Osteocyte (in vitro differentiated cells): ENCODE measurements at regions not wholly inside any gene's neighbourhood (a gene's known extent, or its start where the extent isn't known, plus 50 kb on each side); places are given as distances from the start of the nearest gene placed in this dataset.

Experiments
- DNase-seq: peaks from one replicate; pipeline ENCODE4 v3.0.0; 2021; ENCODE audit warnings: mixed read lengths; ENCODE audit not compliant: unreplicated experiment; ENCODE audit errors: extremely low spot score
- H3K27ac Mint-ChIP-seq: one replicate; pipeline ENCODE4 v1.8.0; 2021; ENCODE audit warnings: mild to moderate bottlenecking, mixed read lengths; ENCODE audit not compliant: unreplicated experiment
- H3K27me3 Mint-ChIP-seq: one replicate; pipeline ENCODE4 v1.8.0; 2021; ENCODE audit warnings: mixed read lengths; ENCODE audit not compliant: unreplicated experiment
- H3K36me3 Mint-ChIP-seq: one replicate; pipeline ENCODE4 v1.8.0; 2021; ENCODE audit warnings: mixed read lengths; ENCODE audit not compliant: unreplicated experiment
- H3K4me1 Mint-ChIP-seq: one replicate; pipeline ENCODE4 v1.8.0; 2021; ENCODE audit warnings: mixed read lengths; ENCODE audit not compliant: unreplicated experiment
- H3K4me3 Mint-ChIP-seq: one replicate; pipeline ENCODE4 v1.8.0; 2021; ENCODE audit warnings: mild to moderate bottlenecking, moderate library complexity, mixed read lengths; ENCODE audit not compliant: unreplicated experiment
- H3K9me3 Mint-ChIP-seq: one replicate; pipeline ENCODE4 v1.8.0; 2021; ENCODE audit warnings: mixed read lengths; ENCODE audit not compliant: unreplicated experiment
- CTCF ChIP-seq: fragments of 200-600 bp; sonication (generic); IDR thresholded peaks from 2 replicates; pipeline ENCODE4 v1.5.0; 2021; ENCODE audit warnings: antibody characterized with exemption, mild to moderate bottlenecking, moderate library complexity

DNA sequence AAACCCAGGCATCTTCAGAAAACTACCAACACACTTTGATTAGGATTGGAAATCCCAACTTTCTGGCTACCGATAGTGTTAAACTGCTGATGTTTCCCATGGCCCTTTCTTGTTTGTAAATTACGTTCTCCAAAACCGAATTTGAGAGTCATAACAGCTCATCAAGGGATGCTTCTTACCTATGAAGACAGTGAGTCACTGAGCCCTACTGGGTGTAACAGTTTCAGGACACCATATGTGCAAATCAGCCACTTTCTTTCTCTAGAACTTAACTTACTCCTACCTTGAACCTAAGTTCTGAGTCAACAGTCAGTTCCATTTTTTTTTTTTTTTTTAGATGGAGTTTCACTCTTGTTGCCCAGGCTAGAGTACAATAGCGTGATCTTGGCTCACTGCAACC is 410.1 kb upstream of the TSHZ3 start:
- no peak overlapping the region for H3K27ac Mint-ChIP-seq
- no peak for TF ChIP-seq CTCF
- no peak for DNase-seq
- H3K9me3 Mint-ChIP-seq: peaks cover 10% of the 10 kb centered on the region
- no peaks in the 10 kb centered on the region for H3K27me3 Mint-ChIP-seq
- H3K36me3 Mint-ChIP-seq: no peaks in the 10 kb centered on the region
- no peak overlapping the region for H3K4me3 Mint-ChIP-seq
- no peaks in the 10 kb centered on the region for H3K4me1 Mint-ChIP-seq

DNA sequence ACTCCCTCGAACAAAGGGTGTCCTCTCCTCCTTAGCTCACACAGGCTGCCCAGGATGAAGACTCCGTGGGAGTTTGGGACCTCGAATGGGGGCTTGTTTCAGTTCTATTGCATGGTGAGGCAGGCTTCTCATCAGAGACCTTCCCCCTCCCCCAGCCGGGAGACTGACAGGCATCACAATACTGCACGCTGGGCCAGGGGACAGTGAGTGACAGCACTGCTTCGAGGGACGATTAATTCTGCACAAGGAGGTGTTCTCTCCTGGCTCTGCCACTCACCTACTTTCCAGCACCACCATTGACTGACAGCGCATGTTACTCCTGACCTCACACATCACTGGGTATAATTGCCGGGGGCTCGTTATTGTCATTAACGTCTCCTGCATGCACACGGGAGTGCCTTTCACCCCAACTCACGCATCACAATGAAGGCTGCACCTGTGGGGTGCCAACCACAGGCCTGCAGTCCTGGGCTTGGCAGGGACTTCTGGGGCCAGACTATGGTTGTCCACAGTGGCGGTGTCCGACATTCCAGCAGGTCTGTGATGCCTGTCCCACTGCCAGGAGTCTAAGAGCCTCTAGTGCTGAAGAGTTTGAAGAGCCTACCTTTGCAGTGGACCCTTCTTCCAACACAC is 412.2 kb upstream of the TSHZ3 start:
- peaks cover 24% of the 10 kb centered on the region for H3K9me3 Mint-ChIP-seq
- H3K4me3 Mint-ChIP-seq: no peak overlapping the region
- no peaks in the 10 kb centered on the region for H3K27me3 Mint-ChIP-seq
- DNase-seq: no peak
- H3K36me3 Mint-ChIP-seq: no peaks in the 10 kb centered on the region
- no peak overlapping the region for H3K27ac Mint-ChIP-seq
- no peak for TF ChIP-seq CTCF
- H3K4me1 Mint-ChIP-seq: no peaks in the 10 kb centered on the region

DNA sequence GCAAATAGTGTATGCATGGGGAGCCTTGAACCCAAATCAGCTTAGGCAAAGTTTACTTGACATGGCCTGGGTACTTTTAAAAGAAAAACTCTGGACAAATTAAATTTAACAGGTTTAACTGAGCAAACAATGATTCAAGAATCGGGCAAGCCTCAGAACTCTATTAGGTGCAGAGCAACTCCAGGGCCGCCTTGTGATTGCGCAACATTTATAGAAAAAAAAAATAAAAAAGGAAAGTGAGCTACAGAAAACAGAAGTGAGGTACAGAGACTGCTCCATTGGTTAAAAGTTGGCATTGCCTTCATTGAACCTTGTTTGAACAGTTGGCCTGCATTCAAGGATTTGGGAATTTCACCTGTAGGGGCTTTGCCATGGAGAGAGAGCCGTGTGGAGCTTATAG is 421.0 kb upstream of the TSHZ3 start:
- H3K4me3 Mint-ChIP-seq: no peak overlapping the region
- no peaks in the 10 kb centered on the region for H3K27me3 Mint-ChIP-seq
- H3K4me1 Mint-ChIP-seq: no peaks in the 10 kb centered on the region
- TF ChIP-seq CTCF: no peak
- H3K36me3 Mint-ChIP-seq: no peaks in the 10 kb centered on the region
- DNase-seq: no peak
- H3K9me3 Mint-ChIP-seq: peaks cover 28% of the 10 kb centered on the region
- no peak overlapping the region for H3K27ac Mint-ChIP-seq

GRCh38 chr19:31772915-31773314 is 423.7 kb upstream of the TSHZ3 start:
- TF ChIP-seq CTCF: no peak
- H3K27me3 Mint-ChIP-seq: no peaks in the 10 kb centered on the region
- H3K9me3 Mint-ChIP-seq: peaks cover 10% of the 10 kb centered on the region

GRCh38 chr19:31781542-31781941 is 432.3 kb upstream of the TSHZ3 start:
- Mint-ChIP-seq H3K4me1 (no peaks in the 10 kb centered on the region), H3K27ac (no peak overlapping the region), H3K9me3 (peaks cover 16% of the 10 kb centered on the region), H3K4me3 (no peak overlapping the region), H3K36me3 (no peaks in the 10 kb centered on the region), H3K27me3 (no peaks in the 10 kb centered on the region)
- no peak for TF ChIP-seq CTCF
- DNase-seq: no peak

More at GRCh38 chr19:31772915-31773314, 423.7 kb upstream of the TSHZ3 start:
- no peaks in the 10 kb centered on the region for H3K36me3 Mint-ChIP-seq
- no peak overlapping the region for H3K27ac Mint-ChIP-seq
- no peak overlapping the region for H3K4me3 Mint-ChIP-seq
- DNase-seq: no peak
- no peaks in the 10 kb centered on the region for H3K4me1 Mint-ChIP-seq
